ENCODE measurements at regions not wholly inside any gene's neighbourhood (a gene's known extent, or its start where the extent isn't known, plus 50 kb on each side); places are given as distances from the start of the nearest gene placed in this dataset.

DNA sequence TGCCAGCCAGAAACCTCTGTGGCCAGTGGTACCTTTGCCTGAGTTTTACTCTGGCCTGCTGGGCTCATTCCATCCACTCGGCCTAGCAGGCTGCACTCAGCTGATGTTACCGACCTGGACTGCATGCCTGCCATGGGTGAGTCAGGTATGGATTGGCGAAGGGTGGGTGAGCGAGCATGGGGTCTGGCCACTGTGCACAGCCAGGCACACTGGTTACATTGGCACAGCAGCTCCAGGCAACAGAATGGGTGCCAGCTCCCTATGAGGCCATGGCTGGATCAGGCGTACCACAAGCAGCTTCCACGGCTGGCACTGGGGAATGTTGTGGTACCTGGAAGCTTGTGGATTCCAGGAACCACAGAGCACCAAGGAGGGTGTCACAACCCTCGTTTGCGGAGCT lies 685.7 kb downstream of the SLC16A7 start:
- TF ChIP-seq, protein P1, sequence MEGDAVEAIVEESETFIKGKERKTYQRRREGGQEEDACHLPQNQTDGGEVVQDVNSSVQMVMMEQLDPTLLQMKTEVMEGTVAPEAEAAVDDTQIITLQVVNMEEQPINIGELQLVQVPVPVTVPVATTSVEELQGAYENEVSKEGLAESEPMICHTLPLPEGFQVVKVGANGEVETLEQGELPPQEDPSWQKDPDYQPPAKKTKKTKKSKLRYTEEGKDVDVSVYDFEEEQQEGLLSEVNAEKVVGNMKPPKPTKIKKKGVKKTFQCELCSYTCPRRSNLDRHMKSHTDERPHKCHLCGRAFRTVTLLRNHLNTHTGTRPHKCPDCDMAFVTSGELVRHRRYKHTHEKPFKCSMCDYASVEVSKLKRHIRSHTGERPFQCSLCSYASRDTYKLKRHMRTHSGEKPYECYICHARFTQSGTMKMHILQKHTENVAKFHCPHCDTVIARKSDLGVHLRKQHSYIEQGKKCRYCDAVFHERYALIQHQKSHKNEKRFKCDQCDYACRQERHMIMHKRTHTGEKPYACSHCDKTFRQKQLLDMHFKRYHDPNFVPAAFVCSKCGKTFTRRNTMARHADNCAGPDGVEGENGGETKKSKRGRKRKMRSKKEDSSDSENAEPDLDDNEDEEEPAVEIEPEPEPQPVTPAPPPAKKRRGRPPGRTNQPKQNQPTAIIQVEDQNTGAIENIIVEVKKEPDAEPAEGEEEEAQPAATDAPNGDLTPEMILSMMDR (conservative IDR thresholded peaks at IDR 0.05) = no peak
- Mint-ChIP-seq H3K27ac (no peak overlapping the region), H3K4me1 (ENCODE audit: unreplicated experiment) (no peaks in the 10 kb centered on the region), H3K9me3 (no peaks in the 10 kb centered on the region), H3K36me3 (no peaks in the 10 kb centered on the region), H3K27me3 (no peaks in the 10 kb centered on the region), H3K4me3 (no peak overlapping the region)
- no peak for DNase-seq (ENCODE audit: extremely low spot score, unreplicated experiment)

DNA sequence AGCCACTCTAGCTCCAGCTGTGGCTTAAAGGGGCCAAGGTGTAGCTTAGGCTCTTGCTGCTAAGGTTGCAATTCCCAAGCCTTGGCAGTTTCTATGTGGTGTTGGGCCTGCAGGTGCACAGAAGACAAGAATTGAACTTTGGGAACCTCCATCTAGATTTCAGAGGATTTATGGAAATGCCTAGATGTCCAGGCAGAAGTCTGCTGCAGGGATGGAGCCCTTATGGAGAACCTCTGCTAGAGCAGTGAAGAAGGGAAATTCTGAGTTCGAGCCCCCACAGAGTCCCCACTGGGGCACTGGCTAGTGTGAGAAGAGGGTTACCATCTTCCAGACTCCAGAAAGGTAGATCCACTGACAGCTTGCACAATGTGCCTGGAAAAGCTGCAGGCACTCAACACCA lies 694.7 kb downstream of the SLC16A7 start:
- peaks cover 5% of the 10 kb centered on the region for H3K9me3 Mint-ChIP-seq
- no peaks in the 10 kb centered on the region for H3K27me3 Mint-ChIP-seq
- no peaks in the 10 kb centered on the region for H3K36me3 Mint-ChIP-seq
- TF ChIP-seq, protein P1 (conservative IDR thresholded peaks at IDR 0.05) = no peak
- DNase-seq (ENCODE audit: extremely low spot score, unreplicated experiment) = no peak
- H3K27ac Mint-ChIP-seq = no peak overlapping the region
- H3K4me3 Mint-ChIP-seq = no peak overlapping the region
- H3K4me1 Mint-ChIP-seq (ENCODE audit: unreplicated experiment) = no peaks in the 10 kb centered on the region

DNA sequence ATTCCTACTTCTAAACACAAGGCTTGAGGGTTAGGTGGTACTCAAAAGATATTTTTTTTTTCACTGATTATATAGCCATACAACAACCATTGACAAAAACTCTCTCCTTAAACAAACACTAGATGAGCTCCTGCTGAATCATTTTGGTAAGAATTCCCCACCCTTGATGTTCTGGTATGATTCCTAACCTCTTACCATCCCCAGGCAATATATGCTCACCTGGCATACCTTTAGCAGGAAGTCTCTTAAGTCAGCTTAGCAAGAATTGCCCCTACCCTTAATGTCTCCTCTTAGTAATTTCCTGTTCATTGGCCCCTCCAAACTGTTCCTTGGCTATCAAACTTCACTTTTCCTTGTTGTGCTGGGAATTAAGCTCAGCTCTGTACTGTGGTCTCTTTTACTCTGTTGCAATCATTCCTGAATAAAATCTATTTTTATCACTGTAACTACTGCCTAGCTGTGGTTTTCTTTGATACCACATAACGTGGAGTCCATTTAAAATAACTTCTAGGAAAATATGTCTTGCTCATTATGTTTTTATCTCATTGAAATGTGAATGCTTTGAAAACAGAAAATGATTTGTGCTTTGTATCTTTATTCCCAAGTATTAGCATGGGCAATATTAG lies 712.6 kb downstream of the SLC16A7 start:
- H3K36me3 Mint-ChIP-seq = no peaks in the 10 kb centered on the region
- no peaks in the 10 kb centered on the region for H3K27me3 Mint-ChIP-seq
- no peak for DNase-seq (ENCODE audit: extremely low spot score, unreplicated experiment)
- TF ChIP-seq, protein P1 (conservative IDR thresholded peaks at IDR 0.05) = no peak
- no peaks in the 10 kb centered on the region for H3K9me3 Mint-ChIP-seq
- no peak overlapping the region for H3K27ac Mint-ChIP-seq
- no peaks in the 10 kb centered on the region for H3K4me1 Mint-ChIP-seq (ENCODE audit: unreplicated experiment)
- no peak overlapping the region for H3K4me3 Mint-ChIP-seq

- H3K9me3 Mint-ChIP-seq = no peaks in the 10 kb centered on the region
- TF ChIP-seq, protein P1 (conservative IDR thresholded peaks at IDR 0.05) = no peak
- no peaks in the 10 kb centered on the region for H3K36me3 Mint-ChIP-seq
- H3K4me1 Mint-ChIP-seq (ENCODE audit: unreplicated experiment) = no peaks in the 10 kb centered on the region
- H3K27ac Mint-ChIP-seq = no peak overlapping the region
- no peak for DNase-seq (ENCODE audit: extremely low spot score, unreplicated experiment)
- no peak overlapping the region for H3K4me3 Mint-ChIP-seq
- H3K27me3 Mint-ChIP-seq = no peaks in the 10 kb centered on the region
Measured at GRCh38 chr12:60311940-60312339, 716.1 kb downstream of the SLC16A7 start.

GRCh38 chr12:60317361-60317760 lies 721.5 kb downstream of the SLC16A7 start:
- no peak overlapping the region for H3K27ac Mint-ChIP-seq

More at GRCh38 chr12:60317361-60317760, 721.5 kb downstream of the SLC16A7 start:
- TF ChIP-seq, protein P1 (conservative IDR thresholded peaks at IDR 0.05) = no peak
- Mint-ChIP-seq H3K4me3 (no peak overlapping the region), H3K9me3 (no peaks in the 10 kb centered on the region), H3K4me1 (ENCODE audit: unreplicated experiment) (no peaks in the 10 kb centered on the region), H3K36me3 (no peaks in the 10 kb centered on the region), H3K27me3 (no peaks in the 10 kb centered on the region)
- DNase-seq (ENCODE audit: extremely low spot score, unreplicated experiment) = no peak
